ENCODE measurements at regions not wholly inside any gene's neighbourhood (a gene's known extent, or its start where the extent isn't known, plus 50 kb on each side); places are given as distances from the start of the nearest gene placed in this dataset.

GRCh38 chr2:12389344-12390045 lies 327.2 kb upstream of the TRIB2 start:
- DNase-seq = no peak

GRCh38 chr2:12391116-12391515 lies 325.6 kb upstream of the TRIB2 start:
- no peak for DNase-seq

GRCh38 chr2:12396699-12397098 lies 320.0 kb upstream of the TRIB2 start:
- no peak for DNase-seq

GRCh38 chr2:12397854-12398253 lies 318.9 kb upstream of the TRIB2 start:
- no peak for DNase-seq

GRCh38 chr2:12399240-12399639 lies 317.5 kb upstream of the TRIB2 start:
- DNase-seq = no peak

DNA sequence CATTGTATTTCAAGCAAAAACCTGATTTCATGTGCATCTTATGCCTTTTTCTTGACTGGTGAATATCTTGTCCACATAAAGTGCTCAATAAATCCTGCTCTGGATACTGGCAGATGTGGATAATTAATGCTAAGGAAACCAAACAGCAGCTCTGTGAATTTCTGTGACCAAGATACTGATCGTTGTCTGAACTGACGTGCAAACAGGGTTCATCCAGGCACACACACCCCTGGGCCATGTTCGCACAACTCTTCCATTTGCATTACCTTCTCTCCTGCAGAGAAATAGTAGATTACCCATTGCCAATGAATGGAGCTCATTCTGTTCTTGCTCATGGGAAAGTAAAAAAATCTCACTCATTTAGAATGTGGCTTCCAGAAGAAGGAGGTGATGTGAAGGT lies 316.2 kb upstream of the TRIB2 start:
- no peak for DNase-seq

GRCh38 chr2:12402440-12403139 lies 314.1 kb upstream of the TRIB2 start:
- DNase-seq = no peak

- no peak for DNase-seq
These were observed 312.2 kb upstream of the TRIB2 start for GRCh38 chr2:12404497-12404896.

DNA sequence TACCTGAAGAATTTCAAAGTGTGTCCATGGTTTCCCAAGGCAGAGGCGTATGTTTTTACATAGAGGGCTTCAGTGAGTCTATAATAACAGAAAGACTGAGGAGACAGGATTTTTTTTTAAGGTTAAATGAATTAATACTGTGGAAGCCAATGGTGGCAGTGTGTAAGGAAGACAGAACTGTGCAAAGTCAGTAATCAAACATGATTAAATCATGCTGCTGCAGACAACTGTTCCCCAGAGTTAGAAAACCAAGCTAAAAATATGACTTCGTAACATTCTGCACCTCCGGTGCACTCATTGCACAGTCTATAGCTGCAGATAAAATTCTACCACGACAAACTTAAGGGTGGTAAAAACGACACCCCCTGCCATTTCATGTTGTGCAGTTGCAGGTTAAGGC lies 309.6 kb upstream of the TRIB2 start:
- DNase-seq = no peak

- peak; percentile 40 for DNase-seq
These were observed 303.8 kb upstream of the TRIB2 start for GRCh38 chr2:12412898-12413305.

DNA sequence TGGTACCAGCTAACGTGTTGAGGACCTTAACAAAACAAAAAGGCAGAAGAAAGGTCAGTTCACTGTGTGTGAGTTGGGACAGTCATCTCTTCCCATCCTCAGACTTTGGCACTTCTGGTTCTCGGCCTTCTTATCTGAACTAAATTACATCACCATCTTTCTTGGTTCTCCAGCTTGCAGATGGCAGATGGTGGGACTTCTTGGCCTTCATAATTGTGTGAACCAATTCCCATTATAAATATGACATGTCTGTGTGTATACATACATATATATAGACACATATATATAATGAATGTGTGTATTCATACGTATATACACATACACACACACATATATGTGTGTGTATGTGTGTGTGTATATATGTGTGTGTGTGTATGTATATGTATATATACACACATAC lies 301.2 kb upstream of the TRIB2 start:
- no peak for DNase-seq

GRCh38 chr2:12416600-12416999 lies 300.1 kb upstream of the TRIB2 start:
- DNase-seq = peak; percentile 54

- DNase-seq = no peak
These were observed 298.9 kb upstream of the TRIB2 start for GRCh38 chr2:12417786-12418185.

- no peak for DNase-seq
These were observed 296.9 kb upstream of the TRIB2 start for GRCh38 chr2:12419803-12420202.

DNA sequence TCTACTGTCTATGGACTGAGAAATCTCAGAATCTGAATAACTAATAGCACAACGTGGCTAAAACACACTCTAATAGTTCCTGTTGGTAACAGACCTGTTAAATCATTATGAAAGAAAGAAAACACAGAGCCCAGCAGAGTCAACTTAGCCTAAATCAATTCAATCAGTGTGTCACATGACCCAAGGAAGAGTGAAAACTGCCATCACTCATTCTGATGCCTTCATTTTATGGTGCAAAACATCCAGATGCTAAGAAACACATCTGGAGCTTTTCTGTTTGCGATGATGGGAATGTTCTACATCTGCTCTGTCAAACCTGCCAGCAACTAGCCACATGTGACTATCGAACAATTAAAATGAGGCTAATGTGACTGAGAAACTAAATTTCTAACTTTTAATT lies 295.7 kb upstream of the TRIB2 start:
- DNase-seq = no peak

DNA sequence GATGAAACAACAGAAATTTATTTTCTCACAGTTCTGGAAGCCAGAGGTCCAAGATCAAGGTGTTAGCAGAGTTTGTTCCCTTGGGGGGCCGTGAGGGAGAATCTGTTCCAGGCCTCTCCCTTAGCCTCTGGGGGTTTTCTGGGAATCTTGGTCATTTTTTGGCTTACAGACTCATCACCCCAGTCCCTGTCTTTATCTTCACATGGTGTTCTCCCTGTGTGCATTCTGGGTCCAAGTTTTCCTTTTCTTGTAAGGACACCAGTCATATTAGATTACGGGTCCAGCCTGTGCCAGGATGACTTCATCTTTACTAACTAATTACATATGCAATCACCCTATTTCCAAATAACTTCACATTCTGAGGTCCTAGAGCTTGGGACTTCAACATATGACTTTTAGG lies 292.5 kb upstream of the TRIB2 start:
- no peak for DNase-seq

DNA sequence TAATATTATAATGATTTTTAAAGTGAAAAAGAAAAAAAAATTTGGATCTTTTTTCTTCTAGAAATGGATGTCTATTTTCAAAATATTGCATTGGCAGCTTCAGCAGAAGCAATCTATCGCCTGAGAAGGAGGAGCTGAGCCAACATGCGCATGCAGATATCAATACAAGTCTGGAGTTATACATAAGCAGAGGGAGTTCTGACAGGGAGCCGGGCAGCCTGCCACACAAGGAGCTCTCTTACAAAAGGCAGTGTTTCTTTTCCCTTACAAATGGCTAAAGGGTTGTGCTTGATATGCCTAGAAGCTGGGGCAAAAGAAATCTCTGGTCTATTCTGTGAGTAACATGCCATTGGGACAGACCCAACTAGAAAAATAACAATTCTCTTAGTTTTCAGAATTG lies 291.9 kb upstream of the TRIB2 start:
- DNase-seq = no peak

DNA sequence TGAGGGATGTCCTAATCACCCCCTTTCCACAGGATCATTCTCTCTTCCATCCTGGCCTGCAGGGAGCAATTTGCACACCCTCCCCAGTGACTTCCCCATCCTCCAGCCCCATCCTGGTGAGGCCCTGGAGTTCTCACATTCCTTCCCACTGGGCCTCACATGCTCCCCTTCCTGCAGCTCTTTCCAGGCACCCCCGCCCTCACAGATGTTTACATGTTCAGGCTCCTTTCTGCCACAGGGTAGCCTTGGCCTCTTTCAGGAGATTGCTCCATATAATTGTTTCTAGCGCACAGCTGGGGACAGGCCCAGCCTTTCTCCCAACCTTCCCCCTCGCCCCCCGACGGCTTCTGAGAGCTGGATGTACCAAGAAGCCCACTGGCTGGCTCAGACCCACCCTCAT lies 288.4 kb upstream of the TRIB2 start:
- DNase-seq = no peak

GRCh38 chr2:12428786-12429185 lies 287.9 kb upstream of the TRIB2 start:
- no peak for DNase-seq

- no peak for DNase-seq
These were observed 286.8 kb upstream of the TRIB2 start for GRCh38 chr2:12429779-12430406.

GRCh38 chr2:12430407-12431133 lies 286.2 kb upstream of the TRIB2 start:
- peak; percentile 45 for DNase-seq

DNA sequence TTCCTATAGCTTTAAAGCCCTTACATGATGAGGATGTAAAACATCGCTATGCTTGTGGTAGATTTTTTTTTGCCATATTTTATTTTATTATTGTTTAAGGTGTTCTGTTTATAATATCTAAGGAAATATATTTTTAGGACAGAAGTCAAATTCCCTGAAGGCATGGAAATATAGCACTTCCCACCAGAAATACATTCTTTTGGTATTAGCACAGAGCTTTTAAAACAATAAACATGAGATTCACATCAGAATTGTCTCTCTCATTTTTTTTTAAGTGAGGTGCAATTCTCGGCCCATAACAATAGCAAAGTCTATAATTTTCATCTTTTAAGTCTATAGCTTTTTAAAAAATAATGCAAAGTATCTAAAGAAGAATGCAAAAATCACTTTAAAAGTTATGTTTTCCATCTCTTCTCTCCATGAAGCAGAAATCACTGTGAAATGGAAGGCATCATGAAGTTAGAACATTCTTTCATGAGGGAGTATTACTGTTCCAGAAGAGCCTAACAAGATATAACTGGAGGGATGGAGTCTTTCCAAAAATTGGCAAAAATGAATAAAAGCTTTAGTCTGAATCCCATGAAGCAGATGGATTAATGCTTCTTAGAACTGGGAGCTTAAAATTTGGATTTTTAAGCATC lies 283.6 kb upstream of the TRIB2 start:
- DNase-seq = no peak

- no peak for DNase-seq
These were observed 283.1 kb upstream of the TRIB2 start for GRCh38 chr2:12433626-12433990.
